K562 (cell line): ENCODE measurements at regions not wholly inside any gene's neighbourhood (a gene's known extent, or its start where the extent isn't known, plus 50 kb on each side); places are given as distances from the start of the nearest gene placed in this dataset.

ENCODE experiments used
- ATAC-seq: fragments of 200-7000 bp; cut with Tn5 transposase; 3 replicates; pipeline ENCODE4 v1.9.1; 2020; ENCODE audit warnings: moderate library complexity
- BruUV-seq: library from RNA; stranded (reverse); fragments of 400-500 nt; replicated peaks from 2 replicates; lab custom pipeline; 2021; lab: Mats Ljungman, UMichigan
- CTCF ChIA-PET: fragments of 300-600 bp; formaldehyde crosslinking; extraction: SDS; loops from one replicate; lab custom pipeline; 2021; ENCODE audit warnings: low intra/inter-chr PET ratio; lab: Yijun Ruan, JAX
- POLR2A ChIA-PET: fragments of 300-600, 350-650 bp; sonication (Branson Sonifier 250); formaldehyde crosslinking; extraction: SDS; loops from one replicate; lab custom pipeline; 2021; ENCODE audit warnings: antibody characterized with exemption, inconsistent platforms; lab: Yijun Ruan, JAX
- DNase-seq, 4 experiments: peaks; one replicate each; pipeline versions ENCODE4 v3.0.0 to v3.0.0-alpha.2; 2011 to 2018; ENCODE audit warnings: low spot score in 3 of 4, mixed read lengths in 3 of 4; ENCODE audit errors: extremely low read depth in 1 of 4
- FAIRE-seq: peaks from 2 replicates; lab custom pipeline; 2011; peaks lifted over from hg19 to GRCh38; lab: Jason Lieb, UNC
- H2AFZ ChIP-seq: 2 replicates; pipeline ENCODE4 v1.6.0; 2011; ENCODE audit warnings: low read depth, low read length, control low read depth, inconsistent platforms
- H3K27ac ChIP-seq: fragments of 200-600 bp; 3 replicates; pipeline ENCODE4 v1.8.0; 2011; ENCODE audit warnings: low read depth, mild to moderate bottlenecking, control low read depth, inconsistent platforms, low read length, moderate library complexity, mixed read lengths; ENCODE audit errors: extremely low read depth
- H3K27me3 ChIP-seq, 2 experiments: fragments of 300-600 bp in 1 of 2; 2 replicates in 1 of 2; 3 replicates in 1 of 2; pipeline versions ENCODE4 v1.6.0 to v1.8.0; 2011; ENCODE audit warnings: inconsistent platforms in 2 of 2, low read length in 2 of 2, mild to moderate bottlenecking in 1 of 2, mixed read lengths in 1 of 2, moderate library complexity in 1 of 2; ENCODE audit not compliant: control insufficient read depth in 2 of 2, insufficient read depth in 2 of 2
- H3K36me3 ChIP-seq: fragments of 300-600 bp; 3 replicates; pipeline ENCODE4 v1.8.0; 2011; ENCODE audit warnings: mild to moderate bottlenecking, low read length, inconsistent platforms; ENCODE audit not compliant: control insufficient read depth, insufficient read depth
- H3K4me1 ChIP-seq, 2 experiments: fragments of 200-600 bp in 1 of 2; replicated peaks in 1 of 2; 2 replicates in 1 of 2; 3 replicates in 1 of 2; pipeline versions ENCODE4 v1.5.1 to v1.8.0; 2011; ENCODE audit warnings: inconsistent platforms in 2 of 2, low read length in 2 of 2, mild to moderate bottlenecking in 1 of 2, mixed read lengths in 1 of 2, moderate library complexity in 1 of 2; ENCODE audit not compliant: control insufficient read depth in 2 of 2, insufficient read depth in 2 of 2
- H3K4me2 ChIP-seq: 2 replicates; pipeline ENCODE4 v1.6.1; 2011; ENCODE audit warnings: low read length, control low read depth, inconsistent platforms, mixed read lengths; ENCODE audit not compliant: insufficient read depth
- H3K4me3 ChIP-seq: fragments of 200-600 bp; sonication (generic), shearing (Covaris generic); 2 replicates; pipeline ENCODE4 v1.5.1; 2016; ENCODE audit warnings: control low read depth, inconsistent platforms
- H3K79me2 ChIP-seq: fragments of 200-600 bp; 3 replicates; pipeline ENCODE4 v1.8.0; 2011; ENCODE audit warnings: low read length, inconsistent platforms; ENCODE audit not compliant: control insufficient read depth, insufficient read depth
- H3K9ac ChIP-seq, 2 experiments: 2 replicates each; pipeline versions ENCODE4 v1.6.0 to v1.6.1; 2011; ENCODE audit warnings: low read depth in 2 of 2, low read length in 2 of 2, control low read depth in 1 of 2, inconsistent platforms in 1 of 2, mild to moderate bottlenecking in 1 of 2, mixed read lengths in 1 of 2; ENCODE audit not compliant: insufficient read depth in 1 of 2
- H3K9me1 ChIP-seq: one replicate; pipeline ENCODE4 v1.6.0; 2011; ENCODE audit warnings: inconsistent platforms, mild to moderate bottlenecking, low read length, moderate library complexity; ENCODE audit not compliant: control insufficient read depth, insufficient read depth
- H3K9me3 ChIP-seq: replicated peaks from 2 replicates; pipeline ENCODE4 v1.5.1; 2011; ENCODE audit warnings: low read depth, low read length, inconsistent platforms; ENCODE audit not compliant: control insufficient read depth, insufficient read depth
- H4K20me1 ChIP-seq: replicated peaks from 2 replicates; pipeline ENCODE4 v1.6.1; 2011; ENCODE audit warnings: low read length, inconsistent platforms, mixed read lengths; ENCODE audit not compliant: control insufficient read depth, insufficient read depth
- BRF1 ChIP-seq: IDR thresholded peaks from 3 replicates; pipeline ENCODE4 v1.6.1; 2011; ENCODE audit warnings: borderline replicate concordance, mild to moderate bottlenecking; ENCODE audit not compliant: insufficient read length; ENCODE audit errors: extremely low read depth
- CCAR2 ChIP-seq: fragments of 200-400 bp; formaldehyde crosslinking; IDR thresholded peaks from 2 replicates; pipeline ENCODE4 v1.6.1; 2017; ENCODE audit warnings: mild to moderate bottlenecking, low read depth, low read length
- CEBPG ChIP-seq, 3 experiments: fragments of 200-800 bp in 1 of 3; sonication (Bioruptor generic) in 1 of 3; sonication (generic) in 1 of 3; formaldehyde crosslinking in 1 of 3; IDR thresholded peaks in 2 of 3; conservative IDR thresholded peaks in 1 of 3; 2 replicates each; pipeline versions ENCODE4 v1.6.1 to v1.8.0; 2016 to 2022; ENCODE audit warnings: missing compliant biosample characterization in 2 of 3, missing genetic modification characterization in 2 of 3, mild to moderate bottlenecking in 1 of 3, missing genetic modification reagents in 1 of 3
- CLOCK ChIP-seq: fragments of 250-450 bp; sonication (Bioruptor Pico); IDR thresholded peaks from 2 replicates; pipeline ENCODE4 v1.4.0; 2020; ENCODE audit warnings: mild to moderate bottlenecking, moderate library complexity, borderline replicate concordance
- MTA2 ChIP-seq: fragments of 450-650 bp; IDR thresholded peaks from 2 replicates; pipeline ENCODE4 v1.6.1; 2016; ENCODE audit warnings: low read depth
- NFYB ChIP-seq: IDR thresholded peaks from 2 replicates; pipeline ENCODE4 v1.6.1; 2011; ENCODE audit warnings: mild to moderate bottlenecking, moderate library complexity; ENCODE audit not compliant: insufficient read length; ENCODE audit errors: extremely low read depth
- SAFB2 ChIP-seq: fragments of 200-400 bp; formaldehyde crosslinking; IDR thresholded peaks from 2 replicates; pipeline ENCODE4 v1.6.1; 2018; ENCODE audit warnings: borderline replicate concordance, low read length, low read depth, moderate library complexity; ENCODE audit not compliant: severe bottlenecking
- TFAM ChIP-seq: fragments of 250-450 bp; sonication (Bioruptor Pico); conservative IDR thresholded peaks from 2 replicates; pipeline ENCODE4 v1.5.0; 2021; ENCODE audit warnings: mild to moderate bottlenecking, moderate library complexity
- ZBTB11 ChIP-seq, 3 experiments: fragments of 200-800 bp in 1 of 3; fragments of 250-450 bp in 1 of 3; fragments of 450-650 bp in 1 of 3; sonication (Bioruptor Pico) in 1 of 3; sonication (Bioruptor generic) in 1 of 3; formaldehyde crosslinking in 1 of 3; IDR thresholded peaks; 2 replicates each; pipeline versions ENCODE4 v1.6.1 to v1.8.0; 2016 to 2022; ENCODE audit warnings: mild to moderate bottlenecking in 2 of 3, missing genetic modification characterization in 2 of 3, missing compliant biosample characterization in 1 of 3, moderate library complexity in 1 of 3
- ZBTB49 ChIP-seq: sonication (generic); formaldehyde crosslinking; IDR thresholded peaks from 2 replicates; pipeline ENCODE4 v1.8.0; 2022; ENCODE audit warnings: missing genetic modification reagents, mild to moderate bottlenecking, borderline replicate concordance
- ZNF253 ChIP-seq: fragments of 250-450 bp; sonication (Bioruptor Pico); conservative IDR thresholded peaks from 2 replicates; pipeline ENCODE4 v1.6.1; 2021; ENCODE audit warnings: mild to moderate bottlenecking
- WGBS: fragments of 100-300 bp; shearing (Covaris generic); methylation state at CpG from one replicate; pipeline ENCODE4 v1.1.6; 2016; ENCODE audit warnings: low coverage, mixed read lengths; ENCODE audit not compliant: insufficient coverage; ENCODE audit errors: missing lambda C conversion rate; 5-methylcytosine and 5-hydroxymethylcytosine counted together
- in situ Hi-C: fragments of 300-500 bp; cut with MboI; formaldehyde crosslinking; loops from 4 replicates; pipeline ENCODE4 v1.15.0; 2018; ENCODE audit warnings: inconsistent platforms, mixed read lengths
- intact Hi-C: fragments of 100-400 bp; cut with micrococcal nuclease; formaldehyde crosslinking; loops from 2 replicates; pipeline ENCODE4 v1.14.2; 2022

- Histone ChIP-seq H3K27me3 (no peaks in the 10 kb centered on the region), H3K79me2 (no peaks in the 10 kb centered on the region), H3K36me3 (no peaks in the 10 kb centered on the region), H3K4me2 (no peak overlapping the region), H3K9me1 (no peaks in the 10 kb centered on the region), H3K4me3 (no peak overlapping the region), H3K4me1 (peaks cover 0 to 17% of the 10 kb centered on the region in 2 experiments; a peak in 2 of 5 replicates), H2AFZ (0 out of 2 replicates have a peak overlapping the region, but pooled peaks have one; percentile 30), H3K9me3 (no peaks in the 10 kb centered on the region), H4K20me1 (no peaks in the 10 kb centered on the region), H3K9ac (no peak overlapping the region), H3K27ac (no peak overlapping the region)
- FAIRE-seq, result no peak
- no peak for ATAC-seq
- TF ChIP-seq CCAR2 (no peak), ZBTB49 (no peak), SAFB2 (no peak), CLOCK (no peak), CEBPG (CRISPR knock-in tag; IDR thresholded peaks at IDR 0.05) (no peak), CEBPG (tag; conservative IDR thresholded peaks at IDR 0.05 in 1 of 2, IDR thresholded peaks at IDR 0.05 in 1 of 2) (no peak), ZNF253 (no peak), TFAM (CRISPR knock-in tag) (no peak), NFYB (no peak), MTA2 (no peak), ZBTB11 (CRISPR knock-in tag; IDR thresholded peaks at IDR 0.05) (no peak), BRF1 (no peak)
- CTCF ChIA-PET, result no interaction called here
- 74% methylated on average over 21 of the region's 37 CpGs for WGBS
- in situ Hi-C loops, result no loop called here
- POLR2A ChIA-PET, result interaction anchor here (0.9 kb wide), 1 partner anchor 11 kb away, joined by 3 read pairs; no protein-coding TSS in a partner anchor
- intact Hi-C loops, result no loop called here
- DNase-seq, result no peak
- no TSS peak for BruUV-seq
These were observed 104.6 kb upstream of the SLC6A6 start for GRCh38 chr3:14297784-14298236.
